Body of pancreas (tissue), 4 donors: ENCODE measurements at regions not wholly inside any gene's neighbourhood (a gene's known extent, or its start where the extent isn't known, plus 50 kb on each side); places are given as distances from the start of the nearest gene placed in this dataset.

ENCODE experiments used
- POLR2A ChIP-seq, 3 donors: fragments of 450-650 bp; IDR thresholded peaks; one replicate each; pipeline ENCODE4 v1.6.1; 2016; ENCODE audit warnings: antibody characterized with exemption in 3 of 3, mild to moderate bottlenecking in 2 of 3
- TF ChIP-seq, protein P1 (sequence below), 7 experiments: fragments of 450-650 bp in 4 of 7; fragments of 200-600 bp in 3 of 7; sonication (generic) in 3 of 7; IDR thresholded peaks; one replicate each; pipeline ENCODE4 v1.5.1; 2016 to 2019; ENCODE audit warnings: antibody characterized with exemption in 7 of 7

DNA sequence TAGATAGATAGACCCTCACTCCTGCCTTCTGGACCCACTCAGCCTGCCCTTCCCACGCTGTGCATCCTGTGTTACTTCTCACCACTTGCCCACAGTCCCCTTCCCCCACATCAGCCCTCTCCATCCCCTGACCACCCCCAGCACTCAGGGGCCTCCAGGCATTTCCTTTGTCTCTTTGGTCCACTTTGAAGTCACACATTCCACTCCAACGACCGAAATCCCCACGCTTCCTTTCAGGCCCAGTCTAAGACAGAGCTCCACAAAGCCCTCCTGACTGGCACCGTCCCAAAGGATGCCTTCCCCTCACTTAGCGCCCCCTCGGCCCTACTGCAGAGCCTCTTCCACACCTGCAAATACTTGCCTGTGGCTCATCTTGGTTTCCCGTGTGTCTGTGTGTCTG, 83.8 kb downstream of the FOXF2 start:
- no peak for TF ChIP-seq POLR2A (IDR thresholded peaks at IDR 0.05)
- TF ChIP-seq, protein P1, sequence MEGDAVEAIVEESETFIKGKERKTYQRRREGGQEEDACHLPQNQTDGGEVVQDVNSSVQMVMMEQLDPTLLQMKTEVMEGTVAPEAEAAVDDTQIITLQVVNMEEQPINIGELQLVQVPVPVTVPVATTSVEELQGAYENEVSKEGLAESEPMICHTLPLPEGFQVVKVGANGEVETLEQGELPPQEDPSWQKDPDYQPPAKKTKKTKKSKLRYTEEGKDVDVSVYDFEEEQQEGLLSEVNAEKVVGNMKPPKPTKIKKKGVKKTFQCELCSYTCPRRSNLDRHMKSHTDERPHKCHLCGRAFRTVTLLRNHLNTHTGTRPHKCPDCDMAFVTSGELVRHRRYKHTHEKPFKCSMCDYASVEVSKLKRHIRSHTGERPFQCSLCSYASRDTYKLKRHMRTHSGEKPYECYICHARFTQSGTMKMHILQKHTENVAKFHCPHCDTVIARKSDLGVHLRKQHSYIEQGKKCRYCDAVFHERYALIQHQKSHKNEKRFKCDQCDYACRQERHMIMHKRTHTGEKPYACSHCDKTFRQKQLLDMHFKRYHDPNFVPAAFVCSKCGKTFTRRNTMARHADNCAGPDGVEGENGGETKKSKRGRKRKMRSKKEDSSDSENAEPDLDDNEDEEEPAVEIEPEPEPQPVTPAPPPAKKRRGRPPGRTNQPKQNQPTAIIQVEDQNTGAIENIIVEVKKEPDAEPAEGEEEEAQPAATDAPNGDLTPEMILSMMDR (IDR thresholded peaks at IDR 0.05), result no peak
